IMR-90 (cell line): ENCODE measurements at regions not wholly inside any gene's neighbourhood (a gene's known extent, or its start where the extent isn't known, plus 50 kb on each side); places are given as distances from the start of the nearest gene placed in this dataset.

Experiments
- ATAC-seq: fragments of 200-7000 bp; cut with Tn5 transposase; 2 replicates; pipeline ENCODE4 v1.9.1; 2020; ENCODE audit warnings: low read depth, mild to moderate bottlenecking, moderate library complexity
- BruUV-seq: library from RNA; stranded (reverse); fragments of 400-500 nt; replicated peaks from 2 replicates; lab custom pipeline; 2021; lab: Mats Ljungman, UMichigan
- CTCF ChIA-PET: fragments of 300-600 bp; formaldehyde crosslinking; extraction: SDS; loops from one replicate; lab custom pipeline; 2021; ENCODE audit warnings: antibody characterized with exemption; lab: Yijun Ruan, JAX
- POLR2A ChIA-PET: fragments of 300-600 bp; sonication (Branson Sonifier 250); formaldehyde crosslinking; loops from one replicate; lab custom pipeline; 2022; ENCODE audit warnings: antibody characterized with exemption; ENCODE audit not compliant: unreplicated experiment; lab: Charles Lee
- DNase-seq: peaks from one replicate; pipeline ENCODE4 v3.0.0; 2013
- H2AFZ ChIP-seq: replicated peaks from 2 replicates; pipeline ENCODE3; 2013; ENCODE audit warnings: low read length, mild to moderate bottlenecking; ENCODE audit not compliant: poor library complexity
- H2AK5ac ChIP-seq: 2 replicates; pipeline ENCODE4 v1.6.1; 2013; ENCODE audit warnings: low read depth, low read length, inconsistent platforms
- H2AK9ac ChIP-seq: replicated peaks from 2 replicates; pipeline ENCODE3; 2013; ENCODE audit warnings: mild to moderate bottlenecking, low read depth, low read length, moderate library complexity; ENCODE audit not compliant: poor library complexity
- H2BK120ac ChIP-seq: 2 replicates; pipeline ENCODE4 v1.6.1; 2013; ENCODE audit warnings: low read depth, low read length, inconsistent platforms
- H2BK15ac ChIP-seq: 3 replicates; pipeline ENCODE4 v1.6.1; 2013; ENCODE audit warnings: low read depth, low read length, inconsistent platforms
- H2BK20ac ChIP-seq: 2 replicates; pipeline ENCODE4 v1.6.1; 2013; ENCODE audit warnings: low read depth, mild to moderate bottlenecking, inconsistent platforms, low read length, moderate library complexity
- H2BK5ac ChIP-seq: 2 replicates; pipeline ENCODE4 v1.6.1; 2013; ENCODE audit warnings: mild to moderate bottlenecking, low read depth, low read length, inconsistent platforms; ENCODE audit not compliant: poor library complexity, severe bottlenecking
- H3K14ac ChIP-seq: replicated peaks from 2 replicates; pipeline ENCODE4 v1.6.1; 2013; ENCODE audit warnings: low read depth, low read length, inconsistent platforms
- H3K18ac ChIP-seq: 2 replicates; pipeline ENCODE4 v1.6.1; 2013; ENCODE audit warnings: low read depth, low read length, control low read depth
- H3K23ac ChIP-seq: 2 replicates; pipeline ENCODE4 v1.6.1; 2013; ENCODE audit warnings: low read depth, low read length, inconsistent platforms
- H3K27ac ChIP-seq: 2 replicates; pipeline ENCODE4 v1.5.1; 2013; ENCODE audit warnings: mild to moderate bottlenecking, control low read depth, low read length; ENCODE audit not compliant: insufficient read depth
- H3K27me3 ChIP-seq: 2 replicates; pipeline ENCODE4 v1.6.1; 2013; ENCODE audit warnings: low read length; ENCODE audit not compliant: control insufficient read depth, insufficient read depth
- H3K36me3 ChIP-seq: 2 replicates; pipeline ENCODE4 v1.6.1; 2013; ENCODE audit warnings: low read length, mixed read lengths; ENCODE audit not compliant: control insufficient read depth, insufficient read depth
- H3K4ac ChIP-seq: 2 replicates; pipeline ENCODE4 v1.6.1; 2013; ENCODE audit warnings: low read depth, low read length, inconsistent platforms
- H3K4me1 ChIP-seq: 2 replicates; pipeline ENCODE4 v1.6.1; 2013; ENCODE audit warnings: low read length, mixed read lengths; ENCODE audit not compliant: control insufficient read depth, insufficient read depth
- H3K4me2 ChIP-seq: 2 replicates; pipeline ENCODE4 v1.6.1; 2013; ENCODE audit warnings: low read depth, mild to moderate bottlenecking, control low read depth, low read length, moderate library complexity
- H3K4me3 ChIP-seq: 2 replicates; pipeline ENCODE4 v1.5.1; 2013; ENCODE audit warnings: low read depth, mild to moderate bottlenecking, control low read depth, low read length, moderate library complexity; ENCODE audit not compliant: insufficient read depth
- H3K56ac ChIP-seq: 2 replicates; pipeline ENCODE4 v1.6.1; 2013; ENCODE audit warnings: low read length, inconsistent platforms; ENCODE audit not compliant: insufficient read depth; ENCODE audit errors: extremely low read depth
- H3K79me1 ChIP-seq, 2 experiments: 2 replicates each; pipeline ENCODE4 v1.6.1; 2013; ENCODE audit warnings: low read length in 2 of 2, inconsistent platforms in 1 of 2, low read depth in 1 of 2
- H3K9ac ChIP-seq: 2 replicates; pipeline ENCODE4 v1.6.1; 2013; ENCODE audit warnings: low read depth, low read length, control low read depth
- H3K9me1 ChIP-seq: 2 replicates; pipeline ENCODE4 v1.6.1; 2013; ENCODE audit warnings: low read length, inconsistent platforms; ENCODE audit not compliant: insufficient read depth
- H3K9me3 ChIP-seq: 2 replicates; pipeline ENCODE4 v1.6.1; 2013; ENCODE audit warnings: low read length; ENCODE audit not compliant: control insufficient read depth, insufficient read depth
- H4K20me1 ChIP-seq: 2 replicates; pipeline ENCODE4 v1.6.1; 2013; ENCODE audit warnings: low read length, inconsistent platforms; ENCODE audit not compliant: insufficient read depth
- H4K5ac ChIP-seq: 2 replicates; pipeline ENCODE4 v1.6.1; 2013; ENCODE audit warnings: mild to moderate bottlenecking, low read depth, low read length, control low read depth
- H4K8ac ChIP-seq, 2 experiments: 2 replicates each; pipeline ENCODE4 v1.6.1; 2013; ENCODE audit warnings: low read depth in 2 of 2, low read length in 2 of 2, control low read depth in 1 of 2, inconsistent platforms in 1 of 2
- H4K91ac ChIP-seq: 2 replicates; pipeline ENCODE4 v1.6.1; 2013; ENCODE audit warnings: low read depth, low read length, inconsistent platforms; ENCODE audit not compliant: insufficient read depth
- BHLHE40 ChIP-seq: fragments of 150-350 bp; IDR thresholded peaks from 2 replicates; pipeline ENCODE4 v1.6.1; 2016; ENCODE audit warnings: mild to moderate bottlenecking, low read depth, low read length
- CEBPB ChIP-seq: IDR thresholded peaks from 2 replicates; pipeline ENCODE4 v1.6.1; 2012; ENCODE audit warnings: low read depth, low read length, improper control_type of control experiment
- CHD1 ChIP-seq: IDR thresholded peaks from 2 replicates; pipeline ENCODE4 v1.6.1; 2012; ENCODE audit warnings: low read depth, low read length, improper control_type of control experiment
- FOS ChIP-seq: fragments of 150-350 bp; IDR thresholded peaks from 2 replicates; pipeline ENCODE4 v1.6.1; 2016; ENCODE audit warnings: low read depth, low read length
- MAFK ChIP-seq: IDR thresholded peaks from 2 replicates; pipeline ENCODE4 v1.6.1; 2012; ENCODE audit warnings: low read depth, low read length, improper control_type of control experiment
- MAZ ChIP-seq: IDR thresholded peaks from 2 replicates; pipeline ENCODE4 v1.6.1; 2012; ENCODE audit warnings: low read depth, mild to moderate bottlenecking, low read length, improper control_type of control experiment, moderate library complexity, borderline replicate concordance
- NFE2L2 ChIP-seq: fragments of 150-350 bp; IDR thresholded peaks from 2 replicates; pipeline ENCODE4 v1.6.1; 2016; ENCODE audit warnings: low read depth, mild to moderate bottlenecking, low read length
- POLR2A ChIP-seq: IDR thresholded peaks from 2 replicates; pipeline ENCODE4 v1.6.1; 2012; ENCODE audit warnings: mild to moderate bottlenecking, low read depth, low read length
- RAD21 ChIP-seq: IDR thresholded peaks from 2 replicates; pipeline ENCODE4 v1.6.1; 2012; ENCODE audit warnings: low read length, improper control_type of control experiment
- RCOR1 ChIP-seq: IDR thresholded peaks from 2 replicates; pipeline ENCODE4 v1.6.1; 2012; ENCODE audit warnings: mild to moderate bottlenecking, low read length, improper control_type of control experiment; ENCODE audit not compliant: insufficient replicate concordance
- SMC3 ChIP-seq: fragments of 150-350 bp; IDR thresholded peaks from 2 replicates; pipeline ENCODE4 v1.6.1; 2016; ENCODE audit warnings: low read depth, mild to moderate bottlenecking, antibody characterized with exemption, low read length, moderate library complexity
- USF2 ChIP-seq: fragments of 150-350 bp; IDR thresholded peaks from 2 replicates; pipeline ENCODE4 v1.6.1; 2017; ENCODE audit warnings: mild to moderate bottlenecking, antibody characterized with exemption, low read length, low read depth
- WGBS, 2 experiments: methylation state at CpG; one replicate each; pipeline versions ENCODE4 v1.1.5 to v1.1.7; 2013; ENCODE audit warnings: missing lambda C conversion rate in 2 of 2; ENCODE audit not compliant: insufficient read length in 1 of 2; ENCODE audit errors: extremely low coverage in 2 of 2; 5-methylcytosine and 5-hydroxymethylcytosine counted together
- dilution Hi-C: fragments of 300-500 bp; cut with HindIII; formaldehyde crosslinking; loops from one replicate; pipeline ENCODE4 v1.14.3; 2018; ENCODE audit warnings: low sequenced_read_pairs; ENCODE audit not compliant: unreplicated experiment
- in situ Hi-C: fragments of 300-500 bp; cut with MboI; formaldehyde crosslinking; loops from 3 replicates; pipeline ENCODE4 v1.14.3; 2019; ENCODE audit warnings: low sequenced_read_pairs, inconsistent platforms, mixed read lengths
- intact Hi-C: fragments of 100-400 bp; cut with micrococcal nuclease; formaldehyde crosslinking; loops from 2 replicates; pipeline ENCODE4 v1.10.0; 2022
- TF ChIP-seq, protein P1 (sequence below): fragments of 150-350 bp; IDR thresholded peaks from 2 replicates; pipeline ENCODE4 v1.6.1; 2016; ENCODE audit warnings: low read depth, mild to moderate bottlenecking, low read length, moderate library complexity, borderline replicate concordance
- TF ChIP-seq, protein P2 (sequence below): conservative IDR thresholded peaks from 2 replicates; pipeline ENCODE4 v1.5.1; 2012; ENCODE audit warnings: mild to moderate bottlenecking, low read depth, low read length, improper control_type of control experiment

DNA sequence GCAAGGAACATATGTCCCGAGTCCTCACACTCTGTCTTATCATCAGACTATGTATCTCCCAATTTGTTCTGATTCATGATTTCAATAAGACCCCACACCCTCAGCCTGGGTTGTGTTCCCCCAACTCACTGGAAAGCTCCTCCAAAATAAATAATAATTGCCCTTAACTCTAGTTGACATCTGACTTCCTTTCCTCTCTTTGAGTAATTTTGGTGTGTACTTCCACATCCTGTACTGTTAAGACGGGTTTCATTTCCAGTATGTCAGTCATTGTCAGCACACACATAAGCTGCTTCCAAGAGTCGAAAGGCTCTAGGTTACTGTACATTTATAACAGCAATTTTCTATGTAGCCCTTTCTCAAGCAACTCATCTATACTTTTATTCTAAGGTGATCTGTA, 52.2 kb upstream of the C1QTNF7 start:
- no peak overlapping the region for H3K56ac ChIP-seq
- no peak overlapping the region for H3K4me2 ChIP-seq
- H3K18ac ChIP-seq, result no peak overlapping the region; the same call in 1 of the 2 replicates
- no peak overlapping the region for H4K8ac ChIP-seq
- TF ChIP-seq, protein P1, sequence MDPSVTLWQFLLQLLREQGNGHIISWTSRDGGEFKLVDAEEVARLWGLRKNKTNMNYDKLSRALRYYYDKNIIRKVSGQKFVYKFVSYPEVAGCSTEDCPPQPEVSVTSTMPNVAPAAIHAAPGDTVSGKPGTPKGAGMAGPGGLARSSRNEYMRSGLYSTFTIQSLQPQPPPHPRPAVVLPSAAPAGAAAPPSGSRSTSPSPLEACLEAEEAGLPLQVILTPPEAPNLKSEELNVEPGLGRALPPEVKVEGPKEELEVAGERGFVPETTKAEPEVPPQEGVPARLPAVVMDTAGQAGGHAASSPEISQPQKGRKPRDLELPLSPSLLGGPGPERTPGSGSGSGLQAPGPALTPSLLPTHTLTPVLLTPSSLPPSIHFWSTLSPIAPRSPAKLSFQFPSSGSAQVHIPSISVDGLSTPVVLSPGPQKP, result no peak
- no peak for TF ChIP-seq FOS
- TF ChIP-seq MAZ, result no peak
- TF ChIP-seq USF2, result no peak
- TF ChIP-seq POLR2A, result no peak
- TF ChIP-seq, protein P2, sequence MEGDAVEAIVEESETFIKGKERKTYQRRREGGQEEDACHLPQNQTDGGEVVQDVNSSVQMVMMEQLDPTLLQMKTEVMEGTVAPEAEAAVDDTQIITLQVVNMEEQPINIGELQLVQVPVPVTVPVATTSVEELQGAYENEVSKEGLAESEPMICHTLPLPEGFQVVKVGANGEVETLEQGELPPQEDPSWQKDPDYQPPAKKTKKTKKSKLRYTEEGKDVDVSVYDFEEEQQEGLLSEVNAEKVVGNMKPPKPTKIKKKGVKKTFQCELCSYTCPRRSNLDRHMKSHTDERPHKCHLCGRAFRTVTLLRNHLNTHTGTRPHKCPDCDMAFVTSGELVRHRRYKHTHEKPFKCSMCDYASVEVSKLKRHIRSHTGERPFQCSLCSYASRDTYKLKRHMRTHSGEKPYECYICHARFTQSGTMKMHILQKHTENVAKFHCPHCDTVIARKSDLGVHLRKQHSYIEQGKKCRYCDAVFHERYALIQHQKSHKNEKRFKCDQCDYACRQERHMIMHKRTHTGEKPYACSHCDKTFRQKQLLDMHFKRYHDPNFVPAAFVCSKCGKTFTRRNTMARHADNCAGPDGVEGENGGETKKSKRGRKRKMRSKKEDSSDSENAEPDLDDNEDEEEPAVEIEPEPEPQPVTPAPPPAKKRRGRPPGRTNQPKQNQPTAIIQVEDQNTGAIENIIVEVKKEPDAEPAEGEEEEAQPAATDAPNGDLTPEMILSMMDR, result no peak
- TF ChIP-seq MAFK, result no peak
- no peak for TF ChIP-seq CEBPB
- no peak for TF ChIP-seq SMC3
- TF ChIP-seq RAD21, result no peak
- TF ChIP-seq NFE2L2, result no peak
- no peak for TF ChIP-seq CHD1
- TF ChIP-seq RCOR1, result no peak
- TF ChIP-seq BHLHE40, result no peak
- H3K36me3 ChIP-seq, result no peaks in the 10 kb centered on the region
- 17% methylated on average over 1 of the region's 3 CpGs; no CpG with 5 or more reads in 1 of the 2 experiments for WGBS, 2 experiments
- peak overlapping the region; percentile 13; the same call in 1 of the 2 replicates for H3K23ac ChIP-seq
- H3K4me3 ChIP-seq, result no peak overlapping the region
- no peak overlapping the region; the same call in 1 of the 2 replicates for H3K14ac ChIP-seq
- H2AK9ac ChIP-seq, result no peak overlapping the region
- H2BK120ac ChIP-seq, result no peak overlapping the region
- intact Hi-C loops, result no loop called here
- no peak overlapping the region for H3K9ac ChIP-seq
- no peaks in the 10 kb centered on the region for H3K9me3 ChIP-seq
- dilution Hi-C loops, result no loop called here
- ChIA-PET CTCF (no interaction called here), POLR2A (no interaction called here)
- H4K91ac ChIP-seq, result no peak overlapping the region
- no peaks in the 10 kb centered on the region for H4K20me1 ChIP-seq
- peaks cover 7% of the 10 kb centered on the region for H3K4me1 ChIP-seq
- H2AK5ac ChIP-seq, result no peak overlapping the region; the same call in 1 of the 2 replicates
- no peak overlapping the region for H2BK15ac ChIP-seq
- no peaks in the 10 kb centered on the region; the same call in 1 of the 2 replicates for H3K27me3 ChIP-seq
- no peak overlapping the region for H3K27ac ChIP-seq
- H4K5ac ChIP-seq, result 0 out of 2 replicates have a peak overlapping the region, but pooled peaks have one; percentile 7
- H2AFZ ChIP-seq, result no peak overlapping the region
- no peaks in the 10 kb centered on the region for H3K79me1 ChIP-seq
- in situ Hi-C loops, result no loop called here
- H3K9me1 ChIP-seq, result 0 out of 2 replicates have a peak, but pooled peaks cover 3% of the 10 kb centered on the region
- DNase-seq (no peak), ATAC-seq (no peak)
- no peak overlapping the region for H3K4ac ChIP-seq
- 0 out of 2 replicates have a peak overlapping the region, but pooled peaks have one; percentile 2 for H2BK20ac ChIP-seq
- BruUV-seq, result no TSS peak
- H2BK5ac ChIP-seq, result no peak overlapping the region
